OCI-LY7 (cell line): ENCODE measurements at regions not wholly inside any gene's neighbourhood (a gene's known extent, or its start where the extent isn't known, plus 50 kb on each side); places are given as distances from the start of the nearest gene placed in this dataset.

Experiments used
- CTCF ChIP-seq: fragments of 200-600 bp; sonication (generic); conservative IDR thresholded peaks from 2 replicates; pipeline ENCODE4 v1.5.1; 2014; ENCODE audit warnings: mild to moderate bottlenecking, antibody characterized with exemption, low read length, moderate library complexity, mixed read lengths
- EZH2phosphoT487 ChIP-seq: fragments of 200-600 bp; sonication (generic); IDR thresholded peaks from 2 replicates; pipeline ENCODE4 v1.6.1; 2018; ENCODE audit warnings: low read depth, borderline replicate concordance, mild to moderate bottlenecking, mixed run types, antibody characterized with exemption, low read length, moderate library complexity, mixed read lengths

- no peak for TF ChIP-seq CTCF
- no peak for TF ChIP-seq EZH2phosphoT487
Measured at GRCh38 chr9:71183251-71183650, 61.8 kb upstream of the TRPM3 start.
